ENCODE measurements at regions not wholly inside any gene's neighbourhood (a gene's known extent, or its start where the extent isn't known, plus 50 kb on each side); places are given as distances from the start of the nearest gene placed in this dataset.
"Not testable (repeated sequence)": the region's sequence is repeated elsewhere in the genome, so short reads cannot be mapped to it uniquely, and the experiment has no call there.

- DNase-seq, result not testable (repeated sequence)
Measured at GRCh38 chr6:71360556-71361335, 72.1 kb downstream of the OGFRL1 start.

GRCh38 chr6:71364889-71365542, 76.4 kb downstream of the OGFRL1 start:
- DNase-seq, result no peak

- peak; percentile 5 for DNase-seq
Measured at GRCh38 chr6:71367756-71368155, 79.1 kb downstream of the OGFRL1 start.

GRCh38 chr6:71368284-71368683, 79.7 kb downstream of the OGFRL1 start:
- no peak for DNase-seq

GRCh38 chr6:71371559-71371958, 82.9 kb downstream of the OGFRL1 start:
- no peak for DNase-seq

GRCh38 chr6:71373943-71374342, 85.3 kb downstream of the OGFRL1 start:
- DNase-seq, result no peak

GRCh38 chr6:71375676-71376075, 87.1 kb downstream of the OGFRL1 start:
- no peak for DNase-seq

- no peak for DNase-seq
Measured at GRCh38 chr6:71376830-71377229, 88.2 kb downstream of the OGFRL1 start.

- DNase-seq, result no peak
Measured at GRCh38 chr6:71383476-71383875, 94.9 kb downstream of the OGFRL1 start.

GRCh38 chr6:71383901-71384489, 95.4 kb downstream of the OGFRL1 start:
- peak; percentile 12 for DNase-seq

- DNase-seq, result no peak
Measured at GRCh38 chr6:71385111-71385822, 96.7 kb downstream of the OGFRL1 start.

GRCh38 chr6:71386215-71386614, 97.6 kb downstream of the OGFRL1 start:
- no peak for DNase-seq

- DNase-seq, result no peak
Measured at GRCh38 chr6:71387179-71387578, 98.6 kb downstream of the OGFRL1 start.

GRCh38 chr6:71388068-71388744, 99.6 kb downstream of the OGFRL1 start:
- DNase-seq, result no peak

GRCh38 chr6:71388856-71389527, 100.4 kb downstream of the OGFRL1 start:
- DNase-seq, result no peak

GRCh38 chr6:71391126-71391525, 102.5 kb downstream of the OGFRL1 start:
- DNase-seq, result no peak

GRCh38 chr6:71392276-71392675, 103.7 kb downstream of the OGFRL1 start:
- no peak for DNase-seq

- DNase-seq, result no peak
Measured at GRCh38 chr6:71393471-71393870, 104.9 kb downstream of the OGFRL1 start.

GRCh38 chr6:71393981-71394432, 105.4 kb downstream of the OGFRL1 start:
- DNase-seq, result no peak

- no peak for DNase-seq
Measured at GRCh38 chr6:71394926-71395325, 106.3 kb downstream of the OGFRL1 start.

- DNase-seq, result no peak
Measured at GRCh38 chr6:71395731-71396409, 107.3 kb downstream of the OGFRL1 start.

GRCh38 chr6:71396410-71396801, 107.8 kb downstream of the OGFRL1 start:
- DNase-seq, result no peak
